Mononuclear cell (primary cell): ENCODE measurements at regions not wholly inside any gene's neighbourhood (a gene's known extent, or its start where the extent isn't known, plus 50 kb on each side); places are given as distances from the start of the nearest gene placed in this dataset.

Experiments
- H3K27me3 ChIP-seq: 2 replicates; pipeline ENCODE4 v1.6.0; 2011; ENCODE audit warnings: low read length, control low read depth; ENCODE audit not compliant: insufficient read depth
- H3K4me1 ChIP-seq: 2 replicates; pipeline ENCODE4 v1.5.1; 2011; ENCODE audit warnings: mild to moderate bottlenecking, low read length, control low read depth; ENCODE audit not compliant: insufficient read depth
- H3K4me3 ChIP-seq: 2 replicates; pipeline ENCODE4 v1.5.1; 2011; ENCODE audit warnings: mild to moderate bottlenecking, low read length, moderate library complexity
- H3K9me3 ChIP-seq: 2 replicates; pipeline ENCODE4 v1.5.1; 2011; ENCODE audit warnings: low read depth, mild to moderate bottlenecking, control low read depth, low read length

GRCh38 chr10:42953684-42954674 lies 122.9 kb upstream of the RET start:
- H3K4me1 ChIP-seq: no peaks in the 10 kb centered on the region
- H3K4me3 ChIP-seq: no peak overlapping the region
- H3K27me3 ChIP-seq: no peaks in the 10 kb centered on the region
- H3K9me3 ChIP-seq: no peaks in the 10 kb centered on the region

- no peaks in the 10 kb centered on the region for H3K4me1 ChIP-seq
- no peaks in the 10 kb centered on the region for H3K27me3 ChIP-seq
- no peak overlapping the region for H3K4me3 ChIP-seq
- H3K9me3 ChIP-seq: no peaks in the 10 kb centered on the region
Measured at GRCh38 chr10:42954766-42955492, 121.9 kb upstream of the RET start.

- Histone ChIP-seq H3K4me3 (no peak overlapping the region), H3K4me1 (no peaks in the 10 kb centered on the region), H3K27me3 (no peaks in the 10 kb centered on the region), H3K9me3 (no peaks in the 10 kb centered on the region)
Measured at GRCh38 chr10:42955493-42955889, 121.4 kb upstream of the RET start.

- H3K4me1 ChIP-seq: no peaks in the 10 kb centered on the region
- no peak overlapping the region for H3K4me3 ChIP-seq
- H3K27me3 ChIP-seq: no peaks in the 10 kb centered on the region
- no peaks in the 10 kb centered on the region for H3K9me3 ChIP-seq
Measured at GRCh38 chr10:42956045-42956444, 120.8 kb upstream of the RET start.

DNA sequence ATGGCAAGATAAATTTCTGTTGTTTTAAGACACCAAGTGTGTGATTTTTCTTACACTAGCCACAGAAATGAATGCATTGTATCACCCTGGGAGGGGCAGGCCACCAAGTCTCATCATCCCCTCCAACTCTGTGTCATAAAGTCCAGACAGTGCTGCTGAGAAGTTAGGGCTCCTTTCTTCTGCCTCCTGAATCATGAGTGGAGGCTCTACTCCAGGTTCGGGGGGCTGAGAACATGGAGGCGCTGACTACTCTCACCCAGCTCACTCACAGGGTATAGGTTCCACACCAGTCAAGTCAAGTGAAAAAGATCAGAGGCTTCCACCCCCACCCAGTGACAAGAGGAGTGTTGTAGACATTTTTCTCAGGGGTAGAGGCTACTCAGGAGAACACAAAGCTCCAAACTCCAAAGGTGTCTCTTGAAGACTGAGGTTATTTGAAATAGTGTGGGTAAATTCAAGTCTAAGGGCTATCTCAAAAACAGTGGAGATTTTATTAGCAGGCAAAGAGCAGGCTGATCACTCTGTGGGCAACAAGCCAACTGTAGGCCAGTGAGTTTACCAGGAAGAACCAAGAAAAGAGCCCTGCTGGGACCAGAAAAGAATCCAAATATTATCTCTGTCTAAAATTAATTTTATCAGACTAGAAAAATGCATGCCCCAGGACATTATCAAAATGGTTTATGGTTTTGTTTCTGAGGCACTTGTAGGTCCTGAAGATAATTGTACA lies 118.6 kb upstream of the RET start:
- Histone ChIP-seq H3K4me1 (peaks cover 12% of the 10 kb centered on the region), H3K27me3 (no peaks in the 10 kb centered on the region), H3K4me3 (no peak overlapping the region), H3K9me3 (no peaks in the 10 kb centered on the region)

GRCh38 chr10:42959833-42960232 lies 117.0 kb upstream of the RET start:
- Histone ChIP-seq H3K4me3 (no peak overlapping the region), H3K27me3 (no peaks in the 10 kb centered on the region), H3K9me3 (no peaks in the 10 kb centered on the region), H3K4me1 (peaks cover 19% of the 10 kb centered on the region)

DNA sequence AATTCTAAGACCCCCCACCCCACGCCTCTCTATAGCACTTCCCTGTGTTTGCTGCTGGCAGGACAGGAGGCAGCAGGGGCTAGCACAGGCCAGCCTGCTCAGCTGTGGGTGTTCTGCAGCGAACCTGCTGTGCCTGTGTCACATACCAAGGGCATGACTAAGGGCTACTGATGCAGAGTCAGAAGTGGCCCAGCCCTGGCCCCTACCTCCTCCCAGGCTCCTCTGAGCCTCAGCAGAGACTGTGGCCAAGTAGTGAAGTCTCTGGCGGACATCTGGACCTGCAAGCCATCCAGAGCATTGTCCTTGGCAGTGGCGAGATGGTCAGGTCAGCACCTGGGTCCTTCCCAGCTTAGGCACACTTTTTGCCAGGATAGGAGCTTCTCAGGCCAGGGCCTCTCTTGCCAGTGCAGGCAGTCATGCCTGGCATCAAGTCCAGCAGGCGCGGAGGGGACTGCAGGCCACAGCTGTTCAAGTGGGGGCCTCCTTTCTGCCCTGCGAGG lies 116.3 kb upstream of the RET start:
- H3K9me3 ChIP-seq: no peaks in the 10 kb centered on the region
- H3K4me3 ChIP-seq: no peak overlapping the region
- peaks cover 19% of the 10 kb centered on the region for H3K4me1 ChIP-seq
- no peaks in the 10 kb centered on the region for H3K27me3 ChIP-seq

- H3K9me3 ChIP-seq: no peaks in the 10 kb centered on the region
Measured at GRCh38 chr10:42960991-42961795, 115.7 kb upstream of the RET start.

DNA sequence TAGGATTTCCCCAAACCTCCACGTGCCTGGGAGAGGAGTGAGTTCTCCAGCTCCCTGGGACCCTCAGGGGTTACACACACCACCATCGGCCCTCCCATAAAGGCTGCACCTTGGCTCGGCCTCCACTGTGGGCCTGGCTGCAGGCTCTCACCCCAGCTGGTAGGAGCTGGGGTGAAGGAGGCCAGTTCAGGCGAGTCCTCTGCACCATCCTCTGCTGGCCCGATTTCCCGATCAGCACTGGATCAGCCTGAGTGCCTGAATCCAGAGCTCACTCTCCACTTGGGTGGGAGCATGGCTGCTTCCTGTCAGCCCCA lies 115.1 kb upstream of the RET start:
- Histone ChIP-seq H3K9me3 (no peaks in the 10 kb centered on the region), H3K4me1 (peaks cover 19% of the 10 kb centered on the region), H3K27me3 (no peaks in the 10 kb centered on the region), H3K4me3 (no peak overlapping the region)

More at GRCh38 chr10:42960991-42961795, 115.7 kb upstream of the RET start:
- H3K4me3 ChIP-seq: no peak overlapping the region
- H3K4me1 ChIP-seq: peaks cover 19% of the 10 kb centered on the region
- H3K27me3 ChIP-seq: no peaks in the 10 kb centered on the region

- Histone ChIP-seq H3K27me3 (no peaks in the 10 kb centered on the region), H3K4me3 (no peak overlapping the region), H3K9me3 (no peaks in the 10 kb centered on the region), H3K4me1 (peaks cover 19% of the 10 kb centered on the region)
Measured at GRCh38 chr10:42962110-42962901, 114.6 kb upstream of the RET start.

- H3K9me3 ChIP-seq: no peaks in the 10 kb centered on the region
- no peak overlapping the region for H3K4me3 ChIP-seq
- H3K4me1 ChIP-seq: peaks cover 19% of the 10 kb centered on the region
- H3K27me3 ChIP-seq: no peaks in the 10 kb centered on the region
Measured at GRCh38 chr10:42962902-42963231, 114.0 kb upstream of the RET start.

- peaks cover 19% of the 10 kb centered on the region for H3K4me1 ChIP-seq
- no peak overlapping the region for H3K4me3 ChIP-seq
- no peaks in the 10 kb centered on the region for H3K9me3 ChIP-seq
- H3K27me3 ChIP-seq: no peaks in the 10 kb centered on the region
Measured at GRCh38 chr10:42963312-42963711, 113.6 kb upstream of the RET start.

DNA sequence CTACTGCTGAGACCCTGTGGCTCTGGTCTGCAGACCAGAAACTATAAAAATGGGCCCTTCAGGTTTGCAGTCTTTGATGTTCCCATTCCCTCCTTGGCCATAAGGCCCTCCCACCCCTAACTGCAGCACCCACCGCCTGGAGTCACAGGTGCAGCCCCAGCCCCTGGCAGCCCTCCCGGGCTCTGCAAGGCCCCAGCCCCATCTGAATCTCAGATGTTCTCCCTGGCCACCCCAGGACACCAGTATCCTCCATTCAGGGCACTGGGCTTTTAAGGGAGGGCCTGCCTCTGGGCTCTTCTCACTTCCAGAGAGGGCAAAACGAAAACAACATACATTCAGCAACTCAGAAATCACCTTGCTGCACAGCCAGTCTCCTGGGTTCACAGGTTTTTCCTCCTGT lies 107.7 kb upstream of the RET start:
- H3K4me3 ChIP-seq: no peak overlapping the region
- H3K27me3 ChIP-seq: no peaks in the 10 kb centered on the region
- H3K9me3 ChIP-seq: no peaks in the 10 kb centered on the region
- peaks cover 19% of the 10 kb centered on the region for H3K4me1 ChIP-seq

GRCh38 chr10:42969909-42970308 lies 107.0 kb upstream of the RET start:
- Histone ChIP-seq H3K4me1 (peaks cover 19% of the 10 kb centered on the region), H3K9me3 (no peaks in the 10 kb centered on the region), H3K4me3 (no peak overlapping the region), H3K27me3 (no peaks in the 10 kb centered on the region)
